IMR-90 (cell line): ENCODE measurements at regions not wholly inside any gene's neighbourhood (a gene's known extent, or its start where the extent isn't known, plus 50 kb on each side); places are given as distances from the start of the nearest gene placed in this dataset.

Experiments
- BHLHE40 ChIP-seq: fragments of 150-350 bp; IDR thresholded peaks from 2 replicates; pipeline ENCODE4 v1.6.1; 2016; ENCODE audit warnings: mild to moderate bottlenecking, low read depth, low read length
- CEBPB ChIP-seq: IDR thresholded peaks from 2 replicates; pipeline ENCODE4 v1.6.1; 2012; ENCODE audit warnings: low read depth, low read length, improper control_type of control experiment
- CHD1 ChIP-seq: IDR thresholded peaks from 2 replicates; pipeline ENCODE4 v1.6.1; 2012; ENCODE audit warnings: low read depth, low read length, improper control_type of control experiment
- FOS ChIP-seq: fragments of 150-350 bp; IDR thresholded peaks from 2 replicates; pipeline ENCODE4 v1.6.1; 2016; ENCODE audit warnings: low read depth, low read length
- MAFK ChIP-seq: IDR thresholded peaks from 2 replicates; pipeline ENCODE4 v1.6.1; 2012; ENCODE audit warnings: low read depth, low read length, improper control_type of control experiment
- MAZ ChIP-seq: IDR thresholded peaks from 2 replicates; pipeline ENCODE4 v1.6.1; 2012; ENCODE audit warnings: low read depth, mild to moderate bottlenecking, low read length, improper control_type of control experiment, moderate library complexity, borderline replicate concordance
- NFE2L2 ChIP-seq: fragments of 150-350 bp; IDR thresholded peaks from 2 replicates; pipeline ENCODE4 v1.6.1; 2016; ENCODE audit warnings: low read depth, mild to moderate bottlenecking, low read length
- POLR2A ChIP-seq: IDR thresholded peaks from 2 replicates; pipeline ENCODE4 v1.6.1; 2012; ENCODE audit warnings: mild to moderate bottlenecking, low read depth, low read length
- RAD21 ChIP-seq: IDR thresholded peaks from 2 replicates; pipeline ENCODE4 v1.6.1; 2012; ENCODE audit warnings: low read length, improper control_type of control experiment
- RFX5 ChIP-seq: IDR thresholded peaks from 2 replicates; pipeline ENCODE4 v1.8.0; 2012; ENCODE audit warnings: low read depth, mild to moderate bottlenecking, low read length, moderate library complexity
- SMC3 ChIP-seq: fragments of 150-350 bp; IDR thresholded peaks from 2 replicates; pipeline ENCODE4 v1.6.1; 2016; ENCODE audit warnings: low read depth, mild to moderate bottlenecking, antibody characterized with exemption, low read length, moderate library complexity
- TF ChIP-seq, protein P1 (sequence below): conservative IDR thresholded peaks from 2 replicates; pipeline ENCODE4 v1.5.1; 2012; ENCODE audit warnings: mild to moderate bottlenecking, low read depth, low read length, improper control_type of control experiment
- TF ChIP-seq, protein P2 (sequence below): fragments of 150-350 bp; IDR thresholded peaks from 2 replicates; pipeline ENCODE4 v1.6.1; 2016; ENCODE audit warnings: low read depth, mild to moderate bottlenecking, low read length, moderate library complexity, borderline replicate concordance
- TF ChIP-seq, protein P3 (sequence below): fragments of 150-350 bp; IDR thresholded peaks from 2 replicates; pipeline ENCODE4 v1.6.1; 2017; ENCODE audit warnings: mild to moderate bottlenecking, antibody characterized with exemption, low read length, low read depth

DNA sequence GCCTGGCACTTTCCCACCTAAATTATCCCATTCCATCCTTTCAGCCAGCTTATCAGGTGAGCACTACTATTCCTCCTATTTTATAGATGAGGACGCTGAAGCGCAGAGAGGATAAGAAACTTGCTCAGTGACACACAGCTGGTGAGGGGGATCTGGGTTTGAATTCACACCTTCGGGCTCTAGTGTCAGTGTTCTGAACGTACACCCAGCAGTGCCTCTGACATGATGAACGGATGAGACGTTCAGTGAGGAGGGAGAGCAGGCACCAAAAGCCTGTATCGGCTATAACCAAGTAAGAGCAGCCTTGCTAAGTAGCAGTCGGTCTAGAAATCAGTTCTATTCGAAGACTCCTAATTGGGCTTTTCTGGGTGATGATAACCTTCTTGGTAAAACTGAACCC lies 167.0 kb downstream of the ASB1 start:
- TF ChIP-seq, protein P1, sequence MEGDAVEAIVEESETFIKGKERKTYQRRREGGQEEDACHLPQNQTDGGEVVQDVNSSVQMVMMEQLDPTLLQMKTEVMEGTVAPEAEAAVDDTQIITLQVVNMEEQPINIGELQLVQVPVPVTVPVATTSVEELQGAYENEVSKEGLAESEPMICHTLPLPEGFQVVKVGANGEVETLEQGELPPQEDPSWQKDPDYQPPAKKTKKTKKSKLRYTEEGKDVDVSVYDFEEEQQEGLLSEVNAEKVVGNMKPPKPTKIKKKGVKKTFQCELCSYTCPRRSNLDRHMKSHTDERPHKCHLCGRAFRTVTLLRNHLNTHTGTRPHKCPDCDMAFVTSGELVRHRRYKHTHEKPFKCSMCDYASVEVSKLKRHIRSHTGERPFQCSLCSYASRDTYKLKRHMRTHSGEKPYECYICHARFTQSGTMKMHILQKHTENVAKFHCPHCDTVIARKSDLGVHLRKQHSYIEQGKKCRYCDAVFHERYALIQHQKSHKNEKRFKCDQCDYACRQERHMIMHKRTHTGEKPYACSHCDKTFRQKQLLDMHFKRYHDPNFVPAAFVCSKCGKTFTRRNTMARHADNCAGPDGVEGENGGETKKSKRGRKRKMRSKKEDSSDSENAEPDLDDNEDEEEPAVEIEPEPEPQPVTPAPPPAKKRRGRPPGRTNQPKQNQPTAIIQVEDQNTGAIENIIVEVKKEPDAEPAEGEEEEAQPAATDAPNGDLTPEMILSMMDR = no peak
- TF ChIP-seq SMC3 (no peak), FOS (no peak), POLR2A (no peak), CHD1 (no peak), RAD21 (no peak), RFX5 (no peak), MAFK (no peak), BHLHE40 (no peak), MAZ (no peak), CEBPB (no peak), NFE2L2 (no peak)
- TF ChIP-seq, protein P2, sequence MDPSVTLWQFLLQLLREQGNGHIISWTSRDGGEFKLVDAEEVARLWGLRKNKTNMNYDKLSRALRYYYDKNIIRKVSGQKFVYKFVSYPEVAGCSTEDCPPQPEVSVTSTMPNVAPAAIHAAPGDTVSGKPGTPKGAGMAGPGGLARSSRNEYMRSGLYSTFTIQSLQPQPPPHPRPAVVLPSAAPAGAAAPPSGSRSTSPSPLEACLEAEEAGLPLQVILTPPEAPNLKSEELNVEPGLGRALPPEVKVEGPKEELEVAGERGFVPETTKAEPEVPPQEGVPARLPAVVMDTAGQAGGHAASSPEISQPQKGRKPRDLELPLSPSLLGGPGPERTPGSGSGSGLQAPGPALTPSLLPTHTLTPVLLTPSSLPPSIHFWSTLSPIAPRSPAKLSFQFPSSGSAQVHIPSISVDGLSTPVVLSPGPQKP = no peak
- TF ChIP-seq, protein P3, sequence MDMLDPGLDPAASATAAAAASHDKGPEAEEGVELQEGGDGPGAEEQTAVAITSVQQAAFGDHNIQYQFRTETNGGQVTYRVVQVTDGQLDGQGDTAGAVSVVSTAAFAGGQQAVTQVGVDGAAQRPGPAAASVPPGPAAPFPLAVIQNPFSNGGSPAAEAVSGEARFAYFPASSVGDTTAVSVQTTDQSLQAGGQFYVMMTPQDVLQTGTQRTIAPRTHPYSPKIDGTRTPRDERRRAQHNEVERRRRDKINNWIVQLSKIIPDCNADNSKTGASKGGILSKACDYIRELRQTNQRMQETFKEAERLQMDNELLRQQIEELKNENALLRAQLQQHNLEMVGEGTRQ = no peak
